Ammon's horn (tissue), 1 donor: ENCODE measurements at regions not wholly inside any gene's neighbourhood (a gene's known extent, or its start where the extent isn't known, plus 50 kb on each side); places are given as distances from the start of the nearest gene placed in this dataset.

Experiments used
- DNase-seq: peaks from one replicate; pipeline ENCODE4 v3.0.0-alpha.2; 2016; ENCODE audit warnings: low spot score

- DNase-seq: peak; percentile 39
Observed at GRCh38 chr3:188097791-188098190, 56.2 kb upstream of the LPP start.

GRCh38 chr3:188099907-188100306 lies 54.0 kb upstream of the LPP start:
- DNase-seq: no peak

- no peak for DNase-seq
Observed at GRCh38 chr3:188102861-188103547, 51.0 kb upstream of the LPP start.

- DNase-seq: no peak
Observed at GRCh38 chr3:188104050-188104449, 49.9 kb upstream of the LPP start.
